ENCODE measurements at regions not wholly inside any gene's neighbourhood (a gene's known extent, or its start where the extent isn't known, plus 50 kb on each side); places are given as distances from the start of the nearest gene placed in this dataset.

GRCh38 chr11:15526032-15526431 lies 411.3 kb downstream of the INSC start:
- no peak for TF ChIP-seq POLR2A (IDR thresholded peaks at IDR 0.05; ENCODE audit: borderline replicate concordance, extremely low read depth, insufficient read depth, insufficient read length)
- no peak for TF ChIP-seq POLR2AphosphoS5 (IDR thresholded peaks at IDR 0.05; ENCODE audit: low read depth, low read length)
- no peak for TF ChIP-seq EZH2phosphoT487 (IDR thresholded peaks at IDR 0.05; ENCODE audit: borderline replicate concordance)
- TF ChIP-seq CTCF (IDR thresholded peaks at IDR 0.05 in 2 of 3, conservative IDR thresholded peaks at IDR 0.05 in 1 of 3; ENCODE audit: borderline replicate concordance in 1 of 3, insufficient read depth in 1 of 3, low read depth in 2 of 3, low read length in 2 of 3), result no peak
- TF ChIP-seq EZH2 (IDR thresholded peaks at IDR 0.05), result no peak
- no peak for TF ChIP-seq ZFX (IDR thresholded peaks at IDR 0.05)

Measured in HCT116 (cell line).